Panc1 (cell line): ENCODE measurements at regions not wholly inside any gene's neighbourhood (a gene's known extent, or its start where the extent isn't known, plus 50 kb on each side); places are given as distances from the start of the nearest gene placed in this dataset.

ENCODE experiments used
- ATAC-seq: fragments of 200-7000 bp; cut with Tn5 transposase; 2 replicates; pipeline ENCODE4 v1.9.1; 2020; ENCODE audit warnings: mild to moderate bottlenecking, moderate library complexity
- BruUV-seq: library from RNA; stranded (reverse); fragments of 400-500 nt; replicated peaks from 2 replicates; lab custom pipeline; 2021; lab: Mats Ljungman, UMichigan
- CTCF ChIA-PET: fragments of 300-600 bp; sonication (Branson Sonifier 250); formaldehyde crosslinking; loops from one replicate; lab custom pipeline; 2022; ENCODE audit warnings: antibody characterized with exemption; lab: Charles Lee
- POLR2A ChIA-PET: fragments of 300-600 bp; sonication (Branson Sonifier 250); formaldehyde crosslinking; loops from one replicate; lab custom pipeline; 2022; ENCODE audit warnings: antibody characterized with exemption; lab: Charles Lee
- DNase-seq: peaks from one replicate; pipeline ENCODE4 v3.0.0-alpha.2; 2010; ENCODE audit warnings: low read depth, low spot score
- H3K27ac ChIP-seq: 2 replicates; pipeline ENCODE4 v1.5.1; 2011; ENCODE audit warnings: mild to moderate bottlenecking, low read length, inconsistent platforms
- H3K27me3 ChIP-seq: fragments of 200-500 bp; sonication (Bioruptor generic); 2 replicates; pipeline ENCODE4 v1.6.0; 2014; ENCODE audit warnings: low read length, inconsistent platforms; ENCODE audit not compliant: control insufficient read depth, insufficient read depth
- H3K36me3 ChIP-seq: fragments of 200-500 bp; sonication (Bioruptor generic); 2 replicates; pipeline ENCODE4 v1.5.1; 2014; ENCODE audit warnings: inconsistent platforms, mild to moderate bottlenecking, low read length, moderate library complexity; ENCODE audit not compliant: control insufficient read depth, insufficient read depth
- H3K4me1 ChIP-seq: 2 replicates; pipeline ENCODE4 v1.5.1; 2011; ENCODE audit warnings: inconsistent platforms, mild to moderate bottlenecking, low read length, moderate library complexity; ENCODE audit not compliant: control insufficient read depth, insufficient read depth
- H3K4me3 ChIP-seq, 2 experiments: 2 replicates each; pipeline ENCODE4 v1.5.1; 2011 to 2012; ENCODE audit warnings: low read depth in 2 of 2, low read length in 2 of 2, mild to moderate bottlenecking in 2 of 2, inconsistent platforms in 1 of 2, moderate library complexity in 1 of 2
- H3K9me3 ChIP-seq: fragments of 200-500 bp; sonication (Bioruptor generic); 2 replicates; pipeline ENCODE4 v1.5.1; 2014; ENCODE audit warnings: low read depth, mild to moderate bottlenecking, inconsistent platforms, low read length, moderate library complexity; ENCODE audit not compliant: control insufficient read depth, insufficient read depth
- POLR2AphosphoS5 ChIP-seq: IDR thresholded peaks from 2 replicates; pipeline ENCODE4 v1.6.1; 2012; ENCODE audit warnings: mild to moderate bottlenecking, low read depth, low read length, moderate library complexity
- SIN3A ChIP-seq: IDR thresholded peaks from 2 replicates; pipeline ENCODE4 v1.6.1; 2012; ENCODE audit warnings: low read depth, mild to moderate bottlenecking, low read length, moderate library complexity, borderline replicate concordance; ENCODE audit not compliant: insufficient read depth
- TCF7L2 ChIP-seq: IDR thresholded peaks from 2 replicates; pipeline ENCODE4 v1.6.1; 2011; ENCODE audit warnings: mild to moderate bottlenecking, low read depth, low read length, inconsistent platforms
- in situ Hi-C: cut with HindIII; loops from 2 replicates; pipeline ENCODE4 v1.10.0; 2016; ENCODE audit warnings: low sequenced_read_pairs, low pct_unique_long_range_greater_than_20kb
- intact Hi-C: fragments of 100-400 bp; cut with micrococcal nuclease; formaldehyde crosslinking; loops from one replicate; pipeline ENCODE4 v1.10.0; 2022; ENCODE audit not compliant: unreplicated experiment
- TF ChIP-seq, protein P1 (sequence below): fragments of 450-650 bp; IDR thresholded peaks from 2 replicates; pipeline ENCODE4 v1.5.1; 2017; ENCODE audit warnings: mild to moderate bottlenecking
- TF ChIP-seq, protein P2 (sequence below), 2 experiments: IDR thresholded peaks; 2 replicates each; pipeline ENCODE4 v1.6.1; 2011 to 2012; ENCODE audit warnings: low read depth in 2 of 2, control low read depth in 1 of 2, low read length in 1 of 2, mild to moderate bottlenecking in 1 of 2, moderate library complexity in 1 of 2; ENCODE audit not compliant: insufficient read depth in 1 of 2

DNA sequence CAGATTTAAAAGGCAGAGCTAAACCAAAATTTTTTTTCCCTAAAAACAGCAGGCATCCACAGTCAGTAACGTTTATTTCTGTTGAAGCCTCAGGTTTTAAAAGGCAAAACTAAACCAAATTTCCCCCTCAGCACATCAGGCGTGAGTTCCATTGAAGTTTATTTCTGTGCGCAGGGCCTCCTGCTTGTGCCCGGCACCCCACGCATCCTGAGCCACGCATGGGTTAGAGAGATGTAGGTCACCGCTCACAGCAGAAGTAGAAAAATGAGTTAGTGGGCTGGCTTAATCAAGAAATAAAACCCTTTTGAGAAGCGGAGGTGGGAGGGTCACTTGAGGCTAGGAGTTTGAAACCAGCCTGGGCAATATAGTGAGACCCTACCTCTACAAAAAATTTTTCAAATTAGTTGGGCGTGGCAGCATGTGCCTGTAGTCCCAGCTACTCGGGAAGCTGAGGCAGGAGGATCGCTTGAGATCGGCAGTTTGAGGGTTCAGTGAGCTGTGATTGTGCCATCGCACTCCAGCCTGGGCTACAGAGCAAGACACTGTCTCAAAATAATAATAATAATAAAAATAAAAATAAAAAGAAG, 75.6 kb upstream of the SPIN1 start:
- H3K27ac ChIP-seq = no peak overlapping the region
- DNase-seq (no peak), ATAC-seq (no peak)
- POLR2A ChIA-PET = no interaction called here
- no peaks in the 10 kb centered on the region for H3K9me3 ChIP-seq
- no peaks in the 10 kb centered on the region for H3K4me1 ChIP-seq
- no peak overlapping the region for H3K4me3 ChIP-seq
- no TSS peak for BruUV-seq
- intact Hi-C loops = no loop called here
- no peaks in the 10 kb centered on the region for H3K36me3 ChIP-seq
- in situ Hi-C loops = no loop called here
- no peak for TF ChIP-seq SIN3A
- TF ChIP-seq, protein P1, sequence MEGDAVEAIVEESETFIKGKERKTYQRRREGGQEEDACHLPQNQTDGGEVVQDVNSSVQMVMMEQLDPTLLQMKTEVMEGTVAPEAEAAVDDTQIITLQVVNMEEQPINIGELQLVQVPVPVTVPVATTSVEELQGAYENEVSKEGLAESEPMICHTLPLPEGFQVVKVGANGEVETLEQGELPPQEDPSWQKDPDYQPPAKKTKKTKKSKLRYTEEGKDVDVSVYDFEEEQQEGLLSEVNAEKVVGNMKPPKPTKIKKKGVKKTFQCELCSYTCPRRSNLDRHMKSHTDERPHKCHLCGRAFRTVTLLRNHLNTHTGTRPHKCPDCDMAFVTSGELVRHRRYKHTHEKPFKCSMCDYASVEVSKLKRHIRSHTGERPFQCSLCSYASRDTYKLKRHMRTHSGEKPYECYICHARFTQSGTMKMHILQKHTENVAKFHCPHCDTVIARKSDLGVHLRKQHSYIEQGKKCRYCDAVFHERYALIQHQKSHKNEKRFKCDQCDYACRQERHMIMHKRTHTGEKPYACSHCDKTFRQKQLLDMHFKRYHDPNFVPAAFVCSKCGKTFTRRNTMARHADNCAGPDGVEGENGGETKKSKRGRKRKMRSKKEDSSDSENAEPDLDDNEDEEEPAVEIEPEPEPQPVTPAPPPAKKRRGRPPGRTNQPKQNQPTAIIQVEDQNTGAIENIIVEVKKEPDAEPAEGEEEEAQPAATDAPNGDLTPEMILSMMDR = no peak
- TF ChIP-seq POLR2AphosphoS5 = no peak
- no peak for TF ChIP-seq TCF7L2
- TF ChIP-seq, protein P2, sequence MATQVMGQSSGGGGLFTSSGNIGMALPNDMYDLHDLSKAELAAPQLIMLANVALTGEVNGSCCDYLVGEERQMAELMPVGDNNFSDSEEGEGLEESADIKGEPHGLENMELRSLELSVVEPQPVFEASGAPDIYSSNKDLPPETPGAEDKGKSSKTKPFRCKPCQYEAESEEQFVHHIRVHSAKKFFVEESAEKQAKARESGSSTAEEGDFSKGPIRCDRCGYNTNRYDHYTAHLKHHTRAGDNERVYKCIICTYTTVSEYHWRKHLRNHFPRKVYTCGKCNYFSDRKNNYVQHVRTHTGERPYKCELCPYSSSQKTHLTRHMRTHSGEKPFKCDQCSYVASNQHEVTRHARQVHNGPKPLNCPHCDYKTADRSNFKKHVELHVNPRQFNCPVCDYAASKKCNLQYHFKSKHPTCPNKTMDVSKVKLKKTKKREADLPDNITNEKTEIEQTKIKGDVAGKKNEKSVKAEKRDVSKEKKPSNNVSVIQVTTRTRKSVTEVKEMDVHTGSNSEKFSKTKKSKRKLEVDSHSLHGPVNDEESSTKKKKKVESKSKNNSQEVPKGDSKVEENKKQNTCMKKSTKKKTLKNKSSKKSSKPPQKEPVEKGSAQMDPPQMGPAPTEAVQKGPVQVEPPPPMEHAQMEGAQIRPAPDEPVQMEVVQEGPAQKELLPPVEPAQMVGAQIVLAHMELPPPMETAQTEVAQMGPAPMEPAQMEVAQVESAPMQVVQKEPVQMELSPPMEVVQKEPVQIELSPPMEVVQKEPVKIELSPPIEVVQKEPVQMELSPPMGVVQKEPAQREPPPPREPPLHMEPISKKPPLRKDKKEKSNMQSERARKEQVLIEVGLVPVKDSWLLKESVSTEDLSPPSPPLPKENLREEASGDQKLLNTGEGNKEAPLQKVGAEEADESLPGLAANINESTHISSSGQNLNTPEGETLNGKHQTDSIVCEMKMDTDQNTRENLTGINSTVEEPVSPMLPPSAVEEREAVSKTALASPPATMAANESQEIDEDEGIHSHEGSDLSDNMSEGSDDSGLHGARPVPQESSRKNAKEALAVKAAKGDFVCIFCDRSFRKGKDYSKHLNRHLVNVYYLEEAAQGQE (IDR thresholded peaks at IDR 0.05; ENCODE audit: insufficient read depth in 1 of 2, low read depth in 2 of 2, low read length in 1 of 2) = no peak
- CTCF ChIA-PET = no interaction called here
- no peaks in the 10 kb centered on the region for H3K27me3 ChIP-seq

DNA sequence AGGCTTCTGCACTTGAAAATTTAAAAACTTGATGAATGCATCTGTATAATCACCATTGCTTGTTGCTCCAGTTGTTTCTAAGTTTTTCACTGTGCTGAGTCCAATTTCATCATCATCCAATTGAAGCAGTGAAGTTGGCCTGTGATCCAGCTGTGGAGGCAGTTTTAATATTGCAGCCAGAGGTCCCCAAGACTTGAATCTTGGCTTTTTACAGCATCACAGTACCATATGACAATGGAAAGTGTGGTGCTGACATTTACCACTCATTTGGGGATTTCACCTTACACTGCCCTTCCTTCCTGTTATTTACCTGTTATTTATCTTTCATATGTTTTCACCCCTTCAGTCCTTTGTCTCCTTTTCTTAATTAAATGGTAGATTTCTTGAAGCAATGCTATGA, 76.2 kb upstream of the SPIN1 start:
- intact Hi-C loops = no loop called here
- DNase-seq = no peak
- Histone ChIP-seq H3K27ac (no peak overlapping the region), H3K27me3 (no peaks in the 10 kb centered on the region), H3K4me1 (no peaks in the 10 kb centered on the region), H3K9me3 (no peaks in the 10 kb centered on the region), H3K4me3 (no peak overlapping the region), H3K36me3 (no peaks in the 10 kb centered on the region)
- TF ChIP-seq POLR2AphosphoS5 (no peak), TCF7L2 (no peak), SIN3A (no peak)
- TF ChIP-seq, protein P1 = no peak
- TF ChIP-seq, protein P2 (IDR thresholded peaks at IDR 0.05; ENCODE audit: insufficient read depth in 1 of 2, low read depth in 2 of 2, low read length in 1 of 2) = no peak
- no peak for ATAC-seq
- POLR2A ChIA-PET = no interaction called here
- in situ Hi-C loops = no loop called here
- BruUV-seq = no TSS peak
- CTCF ChIA-PET = no interaction called here
